ENCODE measurements at regions not wholly inside any gene's neighbourhood (a gene's known extent, or its start where the extent isn't known, plus 50 kb on each side); places are given as distances from the start of the nearest gene placed in this dataset.

DNA sequence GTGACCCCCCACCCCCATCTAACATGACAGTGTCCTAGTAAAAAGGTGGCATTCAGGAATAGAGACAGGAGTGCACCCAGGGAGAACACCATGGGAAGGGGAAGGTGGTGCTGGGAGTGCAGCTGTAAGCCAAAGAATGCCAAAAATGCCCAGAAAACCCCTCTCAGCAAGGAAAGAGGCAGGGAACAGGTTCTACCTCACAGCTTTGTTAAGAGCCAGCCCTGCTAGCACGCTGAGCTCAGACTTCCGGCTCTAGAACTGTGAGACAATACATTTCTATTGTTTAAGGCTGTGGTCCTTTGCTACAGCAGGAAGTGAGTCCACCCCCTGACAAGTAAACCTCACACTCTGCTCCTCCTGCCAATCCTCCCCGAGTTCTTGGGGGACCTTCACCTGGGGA, 302.4 kb upstream of the N4BP1 start:
- CTCF ChIA-PET: no interaction called here
- no peak overlapping the region for H3K4me3 ChIP-seq (ENCODE audit: control insufficient read depth in 1 of 7, extremely low read depth in 1 of 7, insufficient read depth in 4 of 7, low read depth in 2 of 7, low read length in 6 of 7)
- no peaks in the 10 kb centered on the region for H3K9me3 ChIP-seq (ENCODE audit: control extremely low read depth in 1 of 5, control insufficient read depth in 4 of 5, insufficient read depth in 2 of 5, low read depth in 1 of 5, low read length in 4 of 5)
- H3K27ac ChIP-seq (ENCODE audit: insufficient read depth in 1 of 2, low read depth in 1 of 2, low read length in 2 of 2, poor library complexity in 1 of 2, severe bottlenecking in 2 of 2): no peak overlapping the region
- peaks cover 0 to 2% (median 0%) of the 10 kb centered on the region in 5 experiments for H3K27me3 ChIP-seq (replicated peaks in 2 of 5; ENCODE audit: control insufficient read depth in 4 of 5, insufficient read depth in 5 of 5, low read length in 4 of 5)
- DNase-seq: no peak
- no CpG with 5 or more reads among the region's 3 CpGs for WGBS (ENCODE audit: insufficient coverage)
- POLR2A ChIA-PET: no interaction called here
- no peaks in the 10 kb centered on the region for H3K36me3 ChIP-seq (ENCODE audit: control insufficient read depth in 4 of 4, insufficient read depth in 4 of 4, low read length in 3 of 4)
- H3K4me1 ChIP-seq (ENCODE audit: control extremely low read depth in 1 of 4, control insufficient read depth in 4 of 4, insufficient read depth in 4 of 4, low read length in 3 of 4): no peaks in the 10 kb centered on the region

DNA sequence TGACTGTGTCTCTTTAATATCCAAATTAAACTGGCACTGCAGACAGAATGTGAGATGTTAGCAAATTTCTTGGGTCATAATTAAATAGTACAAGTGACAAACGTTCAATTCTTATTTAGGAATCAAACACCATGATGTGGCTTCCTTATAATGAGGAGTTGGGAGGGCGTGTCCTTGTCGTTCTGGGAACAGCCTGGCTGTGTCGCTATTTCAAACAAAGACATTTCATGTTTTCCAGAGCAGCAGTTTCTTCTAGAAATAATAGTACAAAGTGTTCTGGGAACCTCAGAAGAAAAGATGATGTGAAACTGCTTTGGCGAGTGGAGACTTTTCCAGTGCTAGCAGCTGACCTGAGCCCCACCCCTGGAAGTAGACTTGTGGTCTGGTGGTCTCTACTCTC, 301.7 kb upstream of the N4BP1 start:
- CTCF ChIA-PET: no interaction called here
- no peaks in the 10 kb centered on the region for H3K36me3 ChIP-seq (ENCODE audit: control insufficient read depth in 4 of 4, insufficient read depth in 4 of 4, low read length in 3 of 4)

DNA sequence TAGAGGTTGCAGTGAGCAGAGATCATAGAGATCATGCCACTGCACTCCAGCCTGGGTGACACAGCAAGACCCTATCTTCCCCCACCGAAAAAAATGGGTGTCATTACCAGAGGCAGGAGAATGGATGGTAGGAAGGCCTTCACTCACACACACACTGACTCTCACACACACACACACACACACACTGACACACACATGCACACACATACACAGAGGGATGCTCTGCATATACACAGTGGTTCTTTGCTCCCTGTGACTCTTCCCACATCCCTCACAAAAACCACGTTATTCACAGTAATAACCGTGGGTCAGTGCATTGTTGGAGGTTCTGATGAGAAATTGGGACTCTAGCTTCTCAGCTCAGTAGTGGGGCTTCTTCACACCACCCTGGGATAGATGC, 300.2 kb upstream of the N4BP1 start:
- ChIA-PET POLR2A (no interaction called here), CTCF (no interaction called here)
- Histone ChIP-seq H3K36me3 (ENCODE audit: control insufficient read depth in 4 of 4, insufficient read depth in 4 of 4, low read length in 3 of 4) (no peaks in the 10 kb centered on the region), H3K4me3 (ENCODE audit: control insufficient read depth in 1 of 7, extremely low read depth in 1 of 7, insufficient read depth in 4 of 7, low read depth in 2 of 7, low read length in 6 of 7) (no peak overlapping the region), H3K27ac (ENCODE audit: insufficient read depth in 1 of 2, low read depth in 1 of 2, low read length in 2 of 2, poor library complexity in 1 of 2, severe bottlenecking in 2 of 2) (no peak overlapping the region), H3K27me3 (replicated peaks in 2 of 5; ENCODE audit: control insufficient read depth in 4 of 5, insufficient read depth in 5 of 5, low read length in 4 of 5) (peaks cover 0 to 2% (median 0%) of the 10 kb centered on the region in 5 experiments), H3K4me1 (ENCODE audit: control extremely low read depth in 1 of 4, control insufficient read depth in 4 of 4, insufficient read depth in 4 of 4, low read length in 3 of 4) (no peaks in the 10 kb centered on the region), H3K9me3 (ENCODE audit: control extremely low read depth in 1 of 5, control insufficient read depth in 4 of 5, insufficient read depth in 2 of 5, low read depth in 1 of 5, low read length in 4 of 5) (no peaks in the 10 kb centered on the region)
- 80% methylated on average over 1 of the region's 3 CpGs for WGBS (ENCODE audit: insufficient coverage)
- DNase-seq: no peak

More for the DNA sequence above, 301.7 kb upstream of the N4BP1 start:
- Histone ChIP-seq H3K4me1 (ENCODE audit: control extremely low read depth in 1 of 4, control insufficient read depth in 4 of 4, insufficient read depth in 4 of 4, low read length in 3 of 4) (no peaks in the 10 kb centered on the region), H3K27me3 (replicated peaks in 2 of 5; ENCODE audit: control insufficient read depth in 4 of 5, insufficient read depth in 5 of 5, low read length in 4 of 5) (peaks cover 0 to 2% (median 0%) of the 10 kb centered on the region in 5 experiments), H3K9me3 (ENCODE audit: control extremely low read depth in 1 of 5, control insufficient read depth in 4 of 5, insufficient read depth in 2 of 5, low read depth in 1 of 5, low read length in 4 of 5) (no peaks in the 10 kb centered on the region), H3K4me3 (ENCODE audit: control insufficient read depth in 1 of 7, extremely low read depth in 1 of 7, insufficient read depth in 4 of 7, low read depth in 2 of 7, low read length in 6 of 7) (no peak overlapping the region), H3K27ac (ENCODE audit: insufficient read depth in 1 of 2, low read depth in 1 of 2, low read length in 2 of 2, poor library complexity in 1 of 2, severe bottlenecking in 2 of 2) (no peak overlapping the region)
- POLR2A ChIA-PET: no interaction called here
- DNase-seq: no peak
- WGBS (ENCODE audit: insufficient coverage): 50% methylated on average over 4 of the region's 5 CpGs

DNA sequence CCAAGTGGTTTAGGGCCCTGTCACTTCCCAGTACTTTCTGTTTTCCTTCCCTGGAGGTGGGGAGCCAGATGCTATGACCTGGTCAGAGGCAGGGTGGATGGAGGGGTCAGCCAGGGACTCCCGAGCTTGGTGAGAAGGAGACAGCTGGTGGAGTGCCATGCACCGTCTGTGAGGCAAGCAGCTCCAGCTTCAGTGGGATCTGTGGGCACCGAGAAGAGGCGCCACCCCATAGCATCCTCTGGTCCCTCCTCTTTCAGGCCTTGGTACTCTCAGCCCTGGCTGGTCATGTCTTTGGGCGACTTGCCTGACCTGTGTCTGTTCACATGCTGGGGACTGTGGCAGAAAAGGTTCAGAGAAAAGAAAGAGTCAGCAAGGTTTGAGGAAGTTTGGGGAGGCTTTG, 299.3 kb upstream of the N4BP1 start:
- Histone ChIP-seq H3K27ac (ENCODE audit: insufficient read depth in 1 of 2, low read depth in 1 of 2, low read length in 2 of 2, poor library complexity in 1 of 2, severe bottlenecking in 2 of 2) (no peak overlapping the region), H3K4me1 (ENCODE audit: control extremely low read depth in 1 of 4, control insufficient read depth in 4 of 4, insufficient read depth in 4 of 4, low read length in 3 of 4) (no peaks in the 10 kb centered on the region), H3K9me3 (ENCODE audit: control extremely low read depth in 1 of 5, control insufficient read depth in 4 of 5, insufficient read depth in 2 of 5, low read depth in 1 of 5, low read length in 4 of 5) (no peaks in the 10 kb centered on the region), H3K36me3 (ENCODE audit: control insufficient read depth in 4 of 4, insufficient read depth in 4 of 4, low read length in 3 of 4) (no peaks in the 10 kb centered on the region), H3K4me3 (ENCODE audit: control insufficient read depth in 1 of 7, extremely low read depth in 1 of 7, insufficient read depth in 4 of 7, low read depth in 2 of 7, low read length in 6 of 7) (no peak overlapping the region), H3K27me3 (replicated peaks in 2 of 5; ENCODE audit: control insufficient read depth in 4 of 5, insufficient read depth in 5 of 5, low read length in 4 of 5) (peaks cover 0 to 2% (median 0%) of the 10 kb centered on the region in 5 experiments)
- WGBS (ENCODE audit: insufficient coverage): 98% methylated on average over 5 of the region's 5 CpGs
- no peak for DNase-seq
- ChIA-PET POLR2A (no interaction called here), CTCF (no interaction called here)

GRCh38 chr16:48907906-48908634, 298.1 kb upstream of the N4BP1 start:
- no peaks in the 10 kb centered on the region for H3K4me1 ChIP-seq (ENCODE audit: control extremely low read depth in 1 of 4, control insufficient read depth in 4 of 4, insufficient read depth in 4 of 4, low read length in 3 of 4)
- no peaks in the 10 kb centered on the region for H3K36me3 ChIP-seq (ENCODE audit: control insufficient read depth in 4 of 4, insufficient read depth in 4 of 4, low read length in 3 of 4)
- H3K27me3 ChIP-seq (replicated peaks in 2 of 5; ENCODE audit: control insufficient read depth in 4 of 5, insufficient read depth in 5 of 5, low read length in 4 of 5): peaks cover 0 to 6% (median 0%) of the 10 kb centered on the region in 5 experiments
- no peak overlapping the region for H3K27ac ChIP-seq (ENCODE audit: insufficient read depth in 1 of 2, low read depth in 1 of 2, low read length in 2 of 2, poor library complexity in 1 of 2, severe bottlenecking in 2 of 2)
- CTCF ChIA-PET: no interaction called here
- no peak for DNase-seq
- WGBS (ENCODE audit: insufficient coverage): 98% methylated on average over 8 of the region's 10 CpGs
- no peaks in the 10 kb centered on the region for H3K9me3 ChIP-seq (ENCODE audit: control extremely low read depth in 1 of 5, control insufficient read depth in 4 of 5, insufficient read depth in 2 of 5, low read depth in 1 of 5, low read length in 4 of 5)
- POLR2A ChIA-PET: interaction anchor here (0.6 kb wide), 1 partner anchor 137 kb away, joined by 3 read pairs; no protein-coding TSS in a partner anchor
- H3K4me3 ChIP-seq (ENCODE audit: control insufficient read depth in 1 of 7, extremely low read depth in 1 of 7, insufficient read depth in 4 of 7, low read depth in 2 of 7, low read length in 6 of 7): no peak overlapping the region

- ChIA-PET CTCF (no interaction called here), POLR2A (no interaction called here)
- Histone ChIP-seq H3K9me3 (ENCODE audit: control extremely low read depth in 1 of 5, control insufficient read depth in 4 of 5, insufficient read depth in 2 of 5, low read depth in 1 of 5, low read length in 4 of 5) (no peaks in the 10 kb centered on the region), H3K36me3 (ENCODE audit: control insufficient read depth in 4 of 4, insufficient read depth in 4 of 4, low read length in 3 of 4) (no peaks in the 10 kb centered on the region), H3K4me3 (ENCODE audit: control insufficient read depth in 1 of 7, extremely low read depth in 1 of 7, insufficient read depth in 4 of 7, low read depth in 2 of 7, low read length in 6 of 7) (no peak overlapping the region), H3K4me1 (ENCODE audit: control extremely low read depth in 1 of 4, control insufficient read depth in 4 of 4, insufficient read depth in 4 of 4, low read length in 3 of 4) (no peaks in the 10 kb centered on the region), H3K27ac (ENCODE audit: insufficient read depth in 1 of 2, low read depth in 1 of 2, low read length in 2 of 2, poor library complexity in 1 of 2, severe bottlenecking in 2 of 2) (no peak overlapping the region), H3K27me3 (replicated peaks in 2 of 5; ENCODE audit: control insufficient read depth in 4 of 5, insufficient read depth in 5 of 5, low read length in 4 of 5) (peaks cover 0 to 7% (median 0%) of the 10 kb centered on the region in 5 experiments)
- 78% methylated on average over 18 of the region's 22 CpGs for WGBS (ENCODE audit: insufficient coverage)
- DNase-seq: no peak
Observed at GRCh38 chr16:48905632-48906505, 295.9 kb upstream of the N4BP1 start.

DNA sequence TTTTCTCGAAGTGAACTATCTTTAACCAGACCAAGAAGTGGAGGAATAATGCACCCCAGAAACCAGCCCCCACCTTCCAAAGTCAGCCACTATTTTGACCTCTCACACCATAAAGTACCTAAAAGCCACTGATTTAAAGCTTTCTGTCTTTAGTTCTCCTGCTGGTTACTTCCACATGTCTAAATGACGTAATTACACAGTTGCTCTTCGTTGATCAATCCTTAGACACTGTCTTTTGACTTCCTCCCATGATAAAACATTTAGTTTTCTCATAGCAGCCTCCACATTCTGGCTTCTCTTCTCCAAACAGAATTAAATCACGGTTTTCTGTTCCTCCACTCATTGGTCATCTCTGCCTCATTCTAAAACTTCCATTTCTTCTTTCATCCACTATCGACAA, 294.4 kb upstream of the N4BP1 start:
- H3K4me1 ChIP-seq (ENCODE audit: control extremely low read depth in 1 of 4, control insufficient read depth in 4 of 4, insufficient read depth in 4 of 4, low read length in 3 of 4): no peaks in the 10 kb centered on the region
- no peak overlapping the region for H3K4me3 ChIP-seq (ENCODE audit: control insufficient read depth in 1 of 7, extremely low read depth in 1 of 7, insufficient read depth in 4 of 7, low read depth in 2 of 7, low read length in 6 of 7)
- 80% methylated on average over 3 of the region's 5 CpGs for WGBS (ENCODE audit: insufficient coverage)
- no peak overlapping the region for H3K27ac ChIP-seq (ENCODE audit: insufficient read depth in 1 of 2, low read depth in 1 of 2, low read length in 2 of 2, poor library complexity in 1 of 2, severe bottlenecking in 2 of 2)
- H3K27me3 ChIP-seq (replicated peaks in 2 of 5; ENCODE audit: control insufficient read depth in 4 of 5, insufficient read depth in 5 of 5, low read length in 4 of 5): peaks cover 0 to 8% (median 0%) of the 10 kb centered on the region in 5 experiments
- POLR2A ChIA-PET: no interaction called here
- DNase-seq: no peak
- H3K36me3 ChIP-seq (ENCODE audit: control insufficient read depth in 4 of 4, insufficient read depth in 4 of 4, low read length in 3 of 4): no peaks in the 10 kb centered on the region
- H3K9me3 ChIP-seq (ENCODE audit: control extremely low read depth in 1 of 5, control insufficient read depth in 4 of 5, insufficient read depth in 2 of 5, low read depth in 1 of 5, low read length in 4 of 5): no peaks in the 10 kb centered on the region
- CTCF ChIA-PET: no interaction called here

Data from common myeloid progenitor, CD34-positive (primary cell).